Anterior cingulate cortex (tissue), 58 donors: ENCODE measurements at regions not wholly inside any gene's neighbourhood (a gene's known extent, or its start where the extent isn't known, plus 50 kb on each side); places are given as distances from the start of the nearest gene placed in this dataset.
"Not testable (repeated sequence)": the region's sequence is repeated elsewhere in the genome, so short reads cannot be mapped to it uniquely, and the experiment has no call there.

Experiments used
- DNase-seq, 58 donors: peaks; one replicate each; lab custom pipeline; 2025; lab: John Stamatoyannopoulos, UW

- no peak for DNase-seq
Observed at GRCh38 chr7:81445462-81445861, 324.4 kb downstream of the HGF start.

- no peak for DNase-seq
Observed at GRCh38 chr7:81441750-81442149, 328.1 kb downstream of the HGF start.

GRCh38 chr7:81439591-81439990, 330.3 kb downstream of the HGF start:
- no peak for DNase-seq

- not testable (repeated sequence) for DNase-seq
Observed at GRCh38 chr7:81437160-81437559, 332.7 kb downstream of the HGF start.

GRCh38 chr7:81433692-81434331, 336.0 kb downstream of the HGF start:
- DNase-seq: no peak

- no peak for DNase-seq
Observed at GRCh38 chr7:81433206-81433605, 336.6 kb downstream of the HGF start.

- no peak for DNase-seq
Observed at GRCh38 chr7:81430761-81431160, 339.1 kb downstream of the HGF start.

- DNase-seq: no peak
Observed at GRCh38 chr7:81430150-81430549, 339.7 kb downstream of the HGF start.

- DNase-seq: no peak
Observed at GRCh38 chr7:81427461-81427860, 342.4 kb downstream of the HGF start.

GRCh38 chr7:81420526-81421226, 349.2 kb downstream of the HGF start:
- DNase-seq: no peak

- peak in 3 of 58 donors; percentile 0 to 6 (median 1) for DNase-seq
Observed at GRCh38 chr7:81419731-81420130, 350.1 kb downstream of the HGF start.

GRCh38 chr7:81416659-81417058, 353.2 kb downstream of the HGF start:
- DNase-seq: no peak

GRCh38 chr7:81415181-81415580, 354.7 kb downstream of the HGF start:
- no peak for DNase-seq

- no peak for DNase-seq
Observed at GRCh38 chr7:81414411-81414810, 355.4 kb downstream of the HGF start.

- no peak for DNase-seq
Observed at GRCh38 chr7:81410471-81411117, 359.3 kb downstream of the HGF start.

- no peak for DNase-seq
Observed at GRCh38 chr7:81408728-81409127, 361.1 kb downstream of the HGF start.

GRCh38 chr7:81407094-81407493, 362.8 kb downstream of the HGF start:
- DNase-seq: no peak

- no peak for DNase-seq
Observed at GRCh38 chr7:81404669-81405068, 365.2 kb downstream of the HGF start.

GRCh38 chr7:81402227-81402626, 367.6 kb downstream of the HGF start:
- DNase-seq: no peak

- DNase-seq: no peak
Observed at GRCh38 chr7:81399471-81399870, 370.4 kb downstream of the HGF start.

GRCh38 chr7:81394029-81394428, 375.8 kb downstream of the HGF start:
- DNase-seq: no peak

GRCh38 chr7:81393018-81393417, 376.8 kb downstream of the HGF start:
- DNase-seq: no peak
